Esophagus squamous epithelium (tissue), 4 donors: ENCODE measurements at regions not wholly inside any gene's neighbourhood (a gene's known extent, or its start where the extent isn't known, plus 50 kb on each side); places are given as distances from the start of the nearest gene placed in this dataset.

Source experiments
- CTCF ChIP-seq, 6 experiments: fragments of 450-650 bp in 4 of 6; fragments of 200-600 bp in 2 of 6; sonication (generic) in 2 of 6; IDR thresholded peaks; one replicate each; pipeline ENCODE4 v1.5.1; 2016 to 2019; ENCODE audit warnings: antibody characterized with exemption in 6 of 6, mild to moderate bottlenecking in 4 of 6, moderate library complexity in 4 of 6
- POLR2A ChIP-seq, 4 donors: fragments of 450-650 bp; IDR thresholded peaks; one replicate each; pipeline ENCODE4 v1.6.1; 2017; ENCODE audit warnings: antibody characterized with exemption in 4 of 4, mild to moderate bottlenecking in 4 of 4, moderate library complexity in 3 of 4

DNA sequence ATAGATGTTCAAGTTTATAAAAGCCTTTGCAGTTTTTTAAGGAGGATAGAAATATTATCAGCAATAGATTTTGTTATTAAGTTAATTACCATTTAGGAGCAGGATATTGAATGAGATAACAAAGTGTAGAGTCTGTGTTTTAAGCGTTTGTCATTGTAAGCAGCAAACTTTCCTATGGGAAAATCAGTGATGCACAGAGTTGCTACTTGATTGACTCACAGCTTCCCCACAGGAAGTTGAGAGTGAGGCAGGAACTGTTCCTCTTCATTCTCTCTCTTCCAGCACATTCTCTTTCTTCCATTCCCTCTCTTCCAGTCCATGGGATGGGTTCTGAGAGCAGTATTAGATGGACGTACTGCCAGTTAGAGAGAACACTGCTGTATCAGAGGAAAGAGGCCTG, 867.7 kb upstream of the AGA start:
- TF ChIP-seq CTCF (IDR thresholded peaks at IDR 0.05) (no peak), POLR2A (IDR thresholded peaks at IDR 0.05) (no peak)
